ENCODE measurements at regions not wholly inside any gene's neighbourhood (a gene's known extent, or its start where the extent isn't known, plus 50 kb on each side); places are given as distances from the start of the nearest gene placed in this dataset.

GRCh38 chr2:217157581-217157980 is 297.7 kb upstream of the TNP1 start:
- TF ChIP-seq CTCF (IDR thresholded peaks at IDR 0.05) (no peak), POLR2A (IDR thresholded peaks at IDR 0.05) (no peak)

All from body of pancreas (tissue), 4 donors.